Astrocyte (in vitro differentiated cells and primary cell): ENCODE measurements at regions not wholly inside any gene's neighbourhood (a gene's known extent, or its start where the extent isn't known, plus 50 kb on each side); places are given as distances from the start of the nearest gene placed in this dataset.

Source experiments
- CTCF ChIP-seq: IDR thresholded peaks from 2 replicates; pipeline ENCODE4 v1.5.1; 2011; ENCODE audit warnings: low read depth, mild to moderate bottlenecking, inconsistent platforms, low read length, moderate library complexity; ENCODE audit not compliant: insufficient read depth
- EZH2 ChIP-seq: IDR thresholded peaks from 2 replicates; pipeline ENCODE4 v1.6.1; 2012; ENCODE audit warnings: mild to moderate bottlenecking, low read length, inconsistent platforms; ENCODE audit not compliant: insufficient read depth

- TF ChIP-seq CTCF (no peak), EZH2 (no peak)
These were observed 420.3 kb downstream of the SOCS6 start for GRCh38 chr18:70709144-70709543.
